HG03342 (cell line): ENCODE measurements at regions not wholly inside any gene's neighbourhood (a gene's known extent, or its start where the extent isn't known, plus 50 kb on each side); places are given as distances from the start of the nearest gene placed in this dataset.

Experiments
- ATAC-seq: cut with Tn5 transposase; IDR thresholded peaks from one replicate; pipeline ENCODE4 v1.9.1; 2021; ENCODE audit warnings: mild to moderate bottlenecking, moderate library complexity; ENCODE audit not compliant: unreplicated experiment

- ATAC-seq: no peak
Measured at GRCh38 chr9:17963498-17963897, 384.6 kb downstream of the SH3GL2 start.

- ATAC-seq: no peak
Measured at GRCh38 chr9:17967731-17968130, 388.9 kb downstream of the SH3GL2 start.

GRCh38 chr9:17969232-17969631 lies 390.4 kb downstream of the SH3GL2 start:
- no peak for ATAC-seq

- ATAC-seq: peak; percentile 59
Measured at GRCh38 chr9:17970277-17970676, 391.4 kb downstream of the SH3GL2 start.

- ATAC-seq: no peak
Measured at GRCh38 chr9:17978773-17979172, 399.9 kb downstream of the SH3GL2 start.

GRCh38 chr9:17986595-17986994 lies 407.7 kb downstream of the SH3GL2 start:
- ATAC-seq: no peak

GRCh38 chr9:17987189-17987588 lies 408.3 kb downstream of the SH3GL2 start:
- ATAC-seq: no peak

GRCh38 chr9:17988489-17988888 lies 409.6 kb downstream of the SH3GL2 start:
- no peak for ATAC-seq

GRCh38 chr9:17990602-17991001 lies 411.7 kb downstream of the SH3GL2 start:
- no peak for ATAC-seq

GRCh38 chr9:17993024-17993423 lies 414.2 kb downstream of the SH3GL2 start:
- ATAC-seq: no peak

GRCh38 chr9:17994695-17995425 lies 416.0 kb downstream of the SH3GL2 start:
- ATAC-seq: no peak

- ATAC-seq: no peak
Measured at GRCh38 chr9:17996728-17997127, 417.9 kb downstream of the SH3GL2 start.

GRCh38 chr9:18002718-18003438 lies 424.0 kb downstream of the SH3GL2 start:
- no peak for ATAC-seq

- ATAC-seq: no peak
Measured at GRCh38 chr9:18006591-18006990, 427.7 kb downstream of the SH3GL2 start.

- no peak for ATAC-seq
Measured at GRCh38 chr9:18007621-18008020, 428.8 kb downstream of the SH3GL2 start.

GRCh38 chr9:18009902-18010301 lies 431.0 kb downstream of the SH3GL2 start:
- ATAC-seq: no peak

- ATAC-seq: no peak
Measured at GRCh38 chr9:18010492-18010891, 431.6 kb downstream of the SH3GL2 start.

- no peak for ATAC-seq
Measured at GRCh38 chr9:18012170-18012569, 433.3 kb downstream of the SH3GL2 start.

- no peak for ATAC-seq
Measured at GRCh38 chr9:18014556-18014955, 435.7 kb downstream of the SH3GL2 start.

GRCh38 chr9:18015116-18015515 lies 436.2 kb downstream of the SH3GL2 start:
- ATAC-seq: no peak

- no peak for ATAC-seq
Measured at GRCh38 chr9:18017136-18017535, 438.3 kb downstream of the SH3GL2 start.

- ATAC-seq: no peak
Measured at GRCh38 chr9:18018221-18018620, 439.4 kb downstream of the SH3GL2 start.
